SK-N-SH (cell line): ENCODE measurements at regions not wholly inside any gene's neighbourhood (a gene's known extent, or its start where the extent isn't known, plus 50 kb on each side); places are given as distances from the start of the nearest gene placed in this dataset.

ENCODE experiments used
- CTCF ChIA-PET: fragments of 300-600, 350-600 bp; formaldehyde crosslinking; extraction: SDS; loops from one replicate; lab custom pipeline; 2021; lab: Yijun Ruan, JAX
- POLR2A ChIA-PET: fragments of 350-600 bp; sonication (Branson Sonifier 250); formaldehyde crosslinking; extraction: SDS; loops from one replicate; lab custom pipeline; 2020; ENCODE audit warnings: antibody characterized with exemption, inconsistent platforms; lab: Yijun Ruan, JAX
- DNase-seq: peaks from one replicate; pipeline ENCODE4 v3.0.0; 2012
- H2AFZ ChIP-seq: fragments of 200-600 bp; sonication (generic); 2 replicates; pipeline ENCODE4 v1.8.1; 2016; ENCODE audit warnings: antibody characterized with exemption, mild to moderate bottlenecking, low read depth
- H3F3A ChIP-seq: fragments of 200-600 bp; sonication (generic); replicated peaks from 2 replicates; pipeline ENCODE3; 2016; ENCODE audit warnings: antibody characterized with exemption, mild to moderate bottlenecking; ENCODE audit not compliant: insufficient read depth
- H3K27ac ChIP-seq, 2 experiments: fragments of 200-500 bp in 1 of 2; fragments of 200-600 bp in 1 of 2; sonication (Bioruptor generic) in 1 of 2; sonication (generic), shearing (Covaris generic) in 1 of 2; 2 replicates each; pipeline versions ENCODE4 v1.5.1 to v1.6.1; 2014 to 2016; ENCODE audit warnings: low read depth in 2 of 2, inconsistent platforms in 1 of 2, low read length in 1 of 2, mild to moderate bottlenecking in 1 of 2, mixed read lengths in 1 of 2
- H3K27me3 ChIP-seq: fragments of 200-600 bp; sonication (generic), shearing (Covaris generic); 2 replicates; pipeline ENCODE4 v1.6.1; 2016; ENCODE audit warnings: mixed run types; ENCODE audit not compliant: insufficient read depth
- H3K36me3 ChIP-seq, 2 experiments: fragments of 200-500 bp in 1 of 2; fragments of 200-600 bp in 1 of 2; sonication (Bioruptor generic) in 1 of 2; sonication (generic) in 1 of 2; replicated peaks in 1 of 2; 2 replicates each; pipeline versions ENCODE3 to v1.5.1; 2014 to 2016; ENCODE audit warnings: low read length in 1 of 2, mild to moderate bottlenecking in 1 of 2; ENCODE audit not compliant: insufficient read depth in 2 of 2, control insufficient read depth in 1 of 2
- H3K4me1 ChIP-seq, 2 experiments: fragments of 200-500 bp in 1 of 2; fragments of 200-600 bp in 1 of 2; sonication (Bioruptor generic) in 1 of 2; sonication (generic), shearing (Covaris generic) in 1 of 2; 2 replicates each; pipeline versions ENCODE4 v1.5.1 to v1.6.1; 2014 to 2016; ENCODE audit warnings: low read depth in 1 of 2, low read length in 1 of 2, mixed run types in 1 of 2; ENCODE audit not compliant: insufficient read depth in 2 of 2, control insufficient read depth in 1 of 2
- H3K4me2 ChIP-seq: fragments of 200-600 bp; sonication (generic), shearing (Covaris generic); 2 replicates; pipeline ENCODE4 v1.6.1; 2017; ENCODE audit warnings: mixed run types
- H3K4me3 ChIP-seq, 2 experiments: fragments of 200-500 bp in 1 of 2; fragments of 200-600 bp in 1 of 2; sonication (Bioruptor generic) in 1 of 2; sonication (generic), shearing (Covaris generic) in 1 of 2; 2 replicates each; pipeline versions ENCODE4 v1.5.1 to v1.8.1; 2014 to 2016; ENCODE audit warnings: low read depth in 2 of 2, inconsistent platforms in 1 of 2, low read length in 1 of 2, mild to moderate bottlenecking in 1 of 2, mixed read lengths in 1 of 2, moderate library complexity in 1 of 2
- H3K79me2 ChIP-seq: fragments of 200-600 bp; sonication (generic); 2 replicates; pipeline ENCODE4 v1.8.1; 2017; ENCODE audit warnings: mild to moderate bottlenecking; ENCODE audit not compliant: insufficient read depth
- H3K9ac ChIP-seq: fragments of 200-600 bp; sonication (generic); 2 replicates; pipeline ENCODE4 v1.6.1; 2017; ENCODE audit warnings: mixed run types
- H3K9me2 ChIP-seq: fragments of 200-600 bp; sonication (generic); 2 replicates; pipeline ENCODE4 v1.6.1; 2017; ENCODE audit warnings: mixed run types
- H3K9me3 ChIP-seq: fragments of 200-600 bp; sonication (generic); 2 replicates; pipeline ENCODE4 v1.6.1; 2017; ENCODE audit warnings: mixed run types, mild to moderate bottlenecking, moderate library complexity
- H4K20me1 ChIP-seq: fragments of 200-600 bp; sonication (generic); 2 replicates; pipeline ENCODE4 v1.6.1; 2017; ENCODE audit warnings: mild to moderate bottlenecking, mixed run types; ENCODE audit not compliant: insufficient read depth
- ELF1 ChIP-seq: IDR thresholded peaks from 2 replicates; pipeline ENCODE4 v1.4.0; 2012
- IRF3 ChIP-seq: fragments of 150-350 bp; IDR thresholded peaks from 2 replicates; pipeline ENCODE4 v1.6.1; 2016; ENCODE audit warnings: mild to moderate bottlenecking, low read depth, low read length
- JUND ChIP-seq: IDR thresholded peaks from 2 replicates; pipeline ENCODE4 v1.4.0; 2012
- MEF2A ChIP-seq: IDR thresholded peaks from 2 replicates; pipeline ENCODE4 v1.4.0; 2012; ENCODE audit warnings: low read depth, borderline replicate concordance
- PBX3 ChIP-seq: IDR thresholded peaks from 2 replicates; pipeline ENCODE4; 2012
- POLR2AphosphoS5 ChIP-seq: IDR thresholded peaks from 2 replicates; pipeline ENCODE4 v1.6.1; 2012; ENCODE audit warnings: low read depth, low read length
- RCOR1 ChIP-seq: fragments of 150-350 bp; IDR thresholded peaks from 2 replicates; pipeline ENCODE4 v1.6.1; 2017; ENCODE audit warnings: antibody characterized with exemption, low read length
- RFX5 ChIP-seq: IDR thresholded peaks from 2 replicates; pipeline ENCODE4 v1.6.1; 2012; ENCODE audit warnings: mild to moderate bottlenecking, improper control_type of control experiment, low read length
- RXRA ChIP-seq: IDR thresholded peaks from 2 replicates; pipeline ENCODE4 v1.4.0; 2012; ENCODE audit warnings: low read depth, mild to moderate bottlenecking, borderline replicate concordance
- SIN3A ChIP-seq: IDR thresholded peaks from 2 replicates; pipeline ENCODE4 v1.6.1; 2012; ENCODE audit warnings: low read depth, mild to moderate bottlenecking, low read length, moderate library complexity, borderline replicate concordance
- TAF1 ChIP-seq: IDR thresholded peaks from 2 replicates; pipeline ENCODE4 v1.6.1; 2012; ENCODE audit warnings: low read depth, mild to moderate bottlenecking, low read length, moderate library complexity, borderline replicate concordance
- USF2 ChIP-seq: fragments of 150-350 bp; IDR thresholded peaks from 2 replicates; pipeline ENCODE4 v1.6.1; 2017; ENCODE audit warnings: antibody characterized with exemption, low read length, low read depth, borderline replicate concordance
- YY1 ChIP-seq: IDR thresholded peaks from 2 replicates; pipeline ENCODE4 v1.4.0; 2012; ENCODE audit warnings: low read depth, mild to moderate bottlenecking
- ZBTB33 ChIP-seq: IDR thresholded peaks from 2 replicates; pipeline ENCODE4 v1.4.0; 2012; ENCODE audit warnings: low read depth, borderline replicate concordance
- WGBS: methylation state at CpG from one replicate; pipeline ENCODE4 v1.1.6; 2017; ENCODE audit warnings: low lambda C conversion rate; 5-methylcytosine and 5-hydroxymethylcytosine counted together
- TF ChIP-seq, protein P1 (sequence below): IDR thresholded peaks from 2 replicates; pipeline ENCODE4 v1.6.1; 2012; ENCODE audit warnings: mild to moderate bottlenecking, low read depth, low read length, moderate library complexity
- TF ChIP-seq, protein P2 (sequence below): IDR thresholded peaks from 2 replicates; pipeline ENCODE4 v1.4.0; 2012; ENCODE audit warnings: low read depth

GRCh38 chr1:187074445-187075048 is 245.8 kb downstream of the PLA2G4A start:
- Histone ChIP-seq H3K79me2 (no peaks in the 10 kb centered on the region), H3K27me3 (no peaks in the 10 kb centered on the region), H3K9ac (no peak overlapping the region), H3K27ac (no peak overlapping the region), H3K36me3 (peaks cover 0 to 2% of the 10 kb centered on the region in 2 experiments), H3K9me2 (no peaks in the 10 kb centered on the region), H3K4me1 (no peaks in the 10 kb centered on the region; a peak in 2 of 4 replicates), H4K20me1 (no peaks in the 10 kb centered on the region), H3F3A (no peaks in the 10 kb centered on the region), H2AFZ (no peak overlapping the region), H3K4me2 (no peak overlapping the region), H3K9me3 (no peaks in the 10 kb centered on the region), H3K4me3 (no peak overlapping the region)
- ChIA-PET CTCF (no interaction called here), POLR2A (no interaction called here)
- no peak for DNase-seq
- TF ChIP-seq YY1 (no peak), RCOR1 (no peak), IRF3 (no peak), ZBTB33 (no peak), MEF2A (no peak), TAF1 (no peak)
- TF ChIP-seq, protein P1, sequence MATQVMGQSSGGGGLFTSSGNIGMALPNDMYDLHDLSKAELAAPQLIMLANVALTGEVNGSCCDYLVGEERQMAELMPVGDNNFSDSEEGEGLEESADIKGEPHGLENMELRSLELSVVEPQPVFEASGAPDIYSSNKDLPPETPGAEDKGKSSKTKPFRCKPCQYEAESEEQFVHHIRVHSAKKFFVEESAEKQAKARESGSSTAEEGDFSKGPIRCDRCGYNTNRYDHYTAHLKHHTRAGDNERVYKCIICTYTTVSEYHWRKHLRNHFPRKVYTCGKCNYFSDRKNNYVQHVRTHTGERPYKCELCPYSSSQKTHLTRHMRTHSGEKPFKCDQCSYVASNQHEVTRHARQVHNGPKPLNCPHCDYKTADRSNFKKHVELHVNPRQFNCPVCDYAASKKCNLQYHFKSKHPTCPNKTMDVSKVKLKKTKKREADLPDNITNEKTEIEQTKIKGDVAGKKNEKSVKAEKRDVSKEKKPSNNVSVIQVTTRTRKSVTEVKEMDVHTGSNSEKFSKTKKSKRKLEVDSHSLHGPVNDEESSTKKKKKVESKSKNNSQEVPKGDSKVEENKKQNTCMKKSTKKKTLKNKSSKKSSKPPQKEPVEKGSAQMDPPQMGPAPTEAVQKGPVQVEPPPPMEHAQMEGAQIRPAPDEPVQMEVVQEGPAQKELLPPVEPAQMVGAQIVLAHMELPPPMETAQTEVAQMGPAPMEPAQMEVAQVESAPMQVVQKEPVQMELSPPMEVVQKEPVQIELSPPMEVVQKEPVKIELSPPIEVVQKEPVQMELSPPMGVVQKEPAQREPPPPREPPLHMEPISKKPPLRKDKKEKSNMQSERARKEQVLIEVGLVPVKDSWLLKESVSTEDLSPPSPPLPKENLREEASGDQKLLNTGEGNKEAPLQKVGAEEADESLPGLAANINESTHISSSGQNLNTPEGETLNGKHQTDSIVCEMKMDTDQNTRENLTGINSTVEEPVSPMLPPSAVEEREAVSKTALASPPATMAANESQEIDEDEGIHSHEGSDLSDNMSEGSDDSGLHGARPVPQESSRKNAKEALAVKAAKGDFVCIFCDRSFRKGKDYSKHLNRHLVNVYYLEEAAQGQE: no peak
- TF ChIP-seq, protein P2, sequence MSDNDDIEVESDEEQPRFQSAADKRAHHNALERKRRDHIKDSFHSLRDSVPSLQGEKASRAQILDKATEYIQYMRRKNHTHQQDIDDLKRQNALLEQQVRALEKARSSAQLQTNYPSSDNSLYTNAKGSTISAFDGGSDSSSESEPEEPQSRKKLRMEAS: no peak
- WGBS: 70% methylated on average over 10 of the region's 10 CpGs

GRCh38 chr1:187076922-187077321 is 248.2 kb downstream of the PLA2G4A start:
- DNase-seq: no peak

More at GRCh38 chr1:187076922-187077321, 248.2 kb downstream of the PLA2G4A start:
- H3K9me2 ChIP-seq: no peaks in the 10 kb centered on the region
- no peak overlapping the region for H3K4me2 ChIP-seq
- H3K36me3 ChIP-seq: peaks cover 0 to 2% of the 10 kb centered on the region in 2 experiments
- no peak overlapping the region for H3K27ac ChIP-seq
- H3K79me2 ChIP-seq: no peaks in the 10 kb centered on the region
- WGBS: 43% methylated on average over 2 of the region's 2 CpGs
- ChIA-PET POLR2A (no interaction called here), CTCF (no interaction called here)
- H3K9ac ChIP-seq: no peak overlapping the region
- TF ChIP-seq TAF1 (no peak), USF2 (no peak), RFX5 (no peak), JUND (no peak), PBX3 (no peak), ELF1 (no peak), RXRA (no peak), SIN3A (no peak), POLR2AphosphoS5 (no peak)
- H3K4me1 ChIP-seq: no peaks in the 10 kb centered on the region; a peak in 1 of 4 replicates
- H2AFZ ChIP-seq: no peak overlapping the region
- H3K27me3 ChIP-seq: no peaks in the 10 kb centered on the region
- no peaks in the 10 kb centered on the region for H3K9me3 ChIP-seq
- no peaks in the 10 kb centered on the region for H3F3A ChIP-seq
- H3K4me3 ChIP-seq: no peak overlapping the region
- no peaks in the 10 kb centered on the region for H4K20me1 ChIP-seq
